NCI-H82 treated with DMSO at 0.1 percent for 48 hours (cell line): ENCODE measurements at regions not wholly inside any gene's neighbourhood (a gene's known extent, or its start where the extent isn't known, plus 50 kb on each side); places are given as distances from the start of the nearest gene placed in this dataset.
A peak's percentile ranks its signal among the peaks of the same experiment; 100 is the strongest.
"Not testable (repeated sequence)": the region's sequence is repeated elsewhere in the genome, so short reads cannot be mapped to it uniquely, and the experiment has no call there.

Experiments
- DNase-seq: peaks from one replicate; lab custom pipeline; 2025; ENCODE audit not compliant: unreplicated experiment; lab: John Stamatoyannopoulos, UW

DNA sequence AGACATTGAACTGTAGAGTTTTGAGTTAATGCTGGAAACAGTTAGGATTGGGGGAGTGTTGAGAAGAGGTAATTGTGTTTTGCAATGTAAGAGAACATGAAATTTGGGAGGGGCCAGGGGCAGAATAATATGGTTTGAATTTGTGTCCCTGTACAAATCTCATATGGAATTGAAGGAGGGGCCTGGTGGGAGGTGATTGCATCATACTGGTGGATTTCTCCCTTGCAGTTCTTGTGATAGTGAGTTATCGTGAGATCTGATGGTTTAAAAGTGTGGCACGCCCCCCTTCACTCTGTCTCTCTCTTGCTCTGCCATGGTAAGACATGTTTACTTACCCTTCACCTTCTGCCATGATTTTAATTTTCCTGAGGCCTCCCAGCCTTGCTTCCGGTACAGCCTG lies 876.0 kb upstream of the FBXO33 start:
- DNase-seq, result no peak

DNA sequence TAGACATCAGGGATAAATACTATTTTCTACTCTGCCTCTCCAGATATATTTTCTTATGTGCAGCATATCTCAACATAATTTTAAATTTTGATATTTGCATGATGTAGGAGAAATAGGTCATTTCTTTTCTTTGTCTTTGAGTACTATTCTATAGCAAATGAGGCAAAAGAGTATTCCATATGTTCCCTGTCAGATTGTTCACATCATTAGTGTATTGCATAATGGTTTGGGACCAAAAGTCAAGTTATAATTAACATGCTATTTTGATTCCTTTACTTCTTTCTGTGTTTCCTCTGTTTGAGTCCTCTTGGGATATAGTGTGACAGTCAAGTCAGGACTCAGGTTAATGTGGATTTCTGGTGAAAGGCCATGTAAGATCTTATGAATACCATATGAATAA lies 864.6 kb upstream of the FBXO33 start:
- DNase-seq, result no peak

DNA sequence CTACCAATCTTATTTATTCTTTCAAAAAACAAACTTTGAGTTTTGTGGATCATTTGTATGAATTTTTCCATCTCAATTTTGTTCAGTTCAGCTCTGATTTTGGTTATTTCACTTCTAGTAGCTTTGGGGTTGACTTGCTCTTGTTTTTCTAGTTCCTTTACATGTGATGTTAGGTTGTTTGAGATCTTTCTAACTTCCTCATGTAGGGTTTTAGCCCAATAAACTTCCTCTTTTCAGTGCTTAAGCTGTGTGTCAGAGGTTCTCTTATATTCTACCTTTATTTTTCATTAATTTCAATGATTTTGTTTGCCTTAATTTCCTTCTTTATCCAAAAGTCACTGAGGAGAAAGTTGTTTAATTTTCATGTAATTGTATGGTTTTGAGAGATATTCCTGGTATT lies 860.4 kb upstream of the FBXO33 start:
- no peak for DNase-seq

DNA sequence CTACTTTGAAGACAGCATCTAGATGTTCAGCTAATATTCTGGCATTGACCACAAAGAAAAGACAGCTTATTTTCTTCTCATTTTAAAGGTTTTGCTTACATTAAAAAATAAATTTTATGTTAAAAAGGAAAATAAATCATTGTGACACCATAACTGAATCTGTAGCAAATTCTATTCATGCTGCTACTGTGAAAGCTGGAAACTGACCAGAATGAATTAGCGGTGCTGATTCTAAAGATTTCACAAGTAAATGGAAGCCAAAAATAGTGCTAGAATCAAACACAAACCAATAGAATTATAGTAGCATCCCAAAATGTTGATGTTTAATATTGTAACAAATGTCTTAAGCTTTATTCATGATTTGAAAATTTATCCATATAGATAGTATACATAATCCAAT lies 850.0 kb upstream of the FBXO33 start:
- DNase-seq, result no peak

DNA sequence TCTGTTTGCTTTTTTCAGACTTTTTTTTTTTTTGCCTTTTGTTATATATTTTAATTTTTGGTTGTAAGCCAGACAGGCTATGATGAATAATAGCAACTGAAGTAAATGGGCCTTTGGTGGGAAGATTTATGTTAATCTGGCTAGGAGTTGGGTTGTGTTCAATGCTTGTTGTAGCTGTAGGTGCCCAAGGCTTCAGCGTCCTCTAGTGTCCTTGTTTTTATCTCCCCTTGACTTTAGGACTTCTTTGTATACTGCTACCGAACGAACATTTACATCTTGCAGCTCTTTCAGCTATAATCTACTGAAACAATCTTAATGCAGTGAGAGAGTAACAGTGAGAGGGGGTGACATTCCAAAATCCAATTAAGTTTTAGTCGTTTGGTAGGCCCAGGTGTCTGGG lies 848.4 kb upstream of the FBXO33 start:
- peak; percentile 10 for DNase-seq

DNA sequence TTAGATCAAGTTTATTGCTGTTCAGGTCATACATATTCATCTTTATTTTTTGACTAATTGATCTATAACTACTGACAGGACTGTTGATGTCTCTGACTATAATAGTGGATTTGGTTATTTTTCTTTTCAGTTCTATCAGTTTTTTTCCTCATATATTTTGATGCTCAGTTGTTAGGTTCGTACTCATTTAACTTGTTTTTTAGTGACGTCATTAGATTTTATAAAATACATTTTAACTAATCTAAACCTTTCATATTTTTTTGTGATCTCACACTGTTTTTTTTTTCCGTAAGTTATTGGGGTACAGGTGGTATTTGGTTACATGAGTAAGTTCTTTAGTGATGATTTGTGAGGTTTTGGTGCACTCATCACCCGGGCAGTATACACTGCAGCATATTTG lies 841.2 kb upstream of the FBXO33 start:
- no peak for DNase-seq

DNA sequence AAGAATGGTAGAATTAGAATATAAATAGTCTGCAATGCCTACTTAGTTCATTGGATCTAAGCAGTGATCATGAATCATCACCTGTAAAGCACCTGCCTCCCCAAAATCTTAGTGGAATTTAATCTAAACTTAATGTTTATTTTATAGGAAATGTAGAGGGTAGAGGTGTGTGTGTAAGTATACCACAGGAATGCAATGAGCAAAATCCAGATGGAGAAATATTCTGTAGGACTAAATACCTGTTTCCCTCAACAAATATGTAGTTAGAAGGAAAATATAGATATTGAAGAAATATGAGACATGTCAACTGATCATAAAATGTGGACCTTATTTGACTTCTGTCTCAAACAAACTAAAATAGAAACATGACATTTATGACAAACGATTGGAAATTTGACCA lies 839.2 kb upstream of the FBXO33 start:
- DNase-seq, result no peak

DNA sequence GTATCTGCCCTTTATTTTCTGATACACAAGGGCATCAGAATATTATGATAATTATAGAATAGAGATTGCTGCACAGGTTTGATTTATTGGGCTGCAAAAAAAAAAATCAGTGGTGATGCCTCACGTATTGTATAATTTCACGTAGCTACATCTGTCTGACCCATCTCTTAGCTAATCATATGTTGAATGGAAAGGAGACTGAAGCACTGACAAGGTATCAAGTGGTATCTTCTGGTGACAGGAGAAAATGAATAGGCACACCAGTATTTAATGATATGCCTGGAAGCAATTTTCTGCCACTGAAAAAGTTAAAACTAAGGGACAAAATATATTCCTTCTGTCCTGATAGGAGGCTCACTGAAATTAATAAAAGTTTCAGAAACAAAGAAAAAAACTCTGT lies 837.2 kb upstream of the FBXO33 start:
- no peak for DNase-seq

DNA sequence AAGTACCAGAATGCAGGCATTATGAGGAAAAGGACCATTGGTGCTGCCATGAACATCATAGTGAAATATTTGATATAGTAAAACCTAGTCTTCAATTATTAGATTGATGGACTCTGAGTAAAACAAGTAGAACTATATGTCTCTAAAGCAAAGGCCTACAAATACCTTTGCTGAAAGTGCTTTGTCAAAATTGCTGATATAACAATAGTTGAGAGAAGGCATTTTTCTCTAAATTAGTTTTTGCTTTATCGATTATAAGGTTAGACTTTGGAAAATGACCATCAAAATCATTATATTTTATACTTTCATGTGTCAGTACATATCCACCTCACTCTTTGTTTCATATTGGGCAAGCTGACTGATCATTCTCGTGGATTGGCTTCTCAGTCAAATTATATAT lies 836.0 kb upstream of the FBXO33 start:
- no peak for DNase-seq

DNA sequence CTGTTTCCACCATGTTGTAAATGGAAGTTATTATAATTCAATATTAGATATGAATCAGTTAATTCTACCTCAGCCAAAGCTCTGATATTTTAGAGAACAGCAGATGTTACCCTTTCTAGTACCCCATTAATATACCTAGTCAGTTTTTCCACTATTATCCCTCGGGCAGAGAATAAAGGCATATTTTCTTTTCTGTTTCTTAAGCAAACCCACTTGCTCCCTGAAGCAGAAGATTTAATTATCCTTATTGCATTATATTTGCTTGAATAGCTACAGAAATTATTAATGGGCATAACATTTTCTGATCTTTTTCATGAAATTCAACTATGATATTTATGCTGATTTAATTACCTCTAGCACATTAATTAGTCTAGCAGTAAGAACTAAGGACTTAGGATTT lies 832.9 kb upstream of the FBXO33 start:
- no peak for DNase-seq

DNA sequence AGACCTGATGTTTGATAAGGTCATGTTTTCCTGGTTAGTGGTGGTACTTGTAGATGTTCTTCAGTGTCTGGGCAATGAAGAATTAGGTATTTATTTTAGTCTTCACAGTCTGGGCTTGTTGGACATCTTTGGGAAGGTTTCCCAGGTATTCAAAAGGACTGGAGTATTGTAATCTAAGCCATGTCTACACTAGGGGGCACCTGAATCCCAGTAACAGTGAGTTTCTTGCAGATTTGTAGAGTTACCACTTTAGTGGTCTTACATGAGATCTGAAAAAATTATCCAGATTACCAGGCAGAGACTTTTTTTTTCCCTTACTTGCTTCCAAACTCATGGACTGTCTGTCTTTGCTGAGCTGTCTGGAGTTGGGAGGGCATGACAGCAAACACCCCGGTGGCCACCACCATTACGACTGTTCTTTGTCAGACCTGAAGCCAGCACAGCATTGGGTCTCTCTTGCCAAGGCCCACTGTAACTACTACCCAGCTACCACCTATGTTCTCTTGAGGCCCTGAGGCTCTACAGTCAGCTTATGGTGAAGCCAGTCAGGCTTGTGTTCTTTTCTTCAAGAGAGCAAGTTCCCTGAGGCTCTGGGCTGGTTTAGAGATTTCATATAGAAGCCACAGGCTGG lies 820.7 kb upstream of the FBXO33 start:
- DNase-seq, result no peak

DNA sequence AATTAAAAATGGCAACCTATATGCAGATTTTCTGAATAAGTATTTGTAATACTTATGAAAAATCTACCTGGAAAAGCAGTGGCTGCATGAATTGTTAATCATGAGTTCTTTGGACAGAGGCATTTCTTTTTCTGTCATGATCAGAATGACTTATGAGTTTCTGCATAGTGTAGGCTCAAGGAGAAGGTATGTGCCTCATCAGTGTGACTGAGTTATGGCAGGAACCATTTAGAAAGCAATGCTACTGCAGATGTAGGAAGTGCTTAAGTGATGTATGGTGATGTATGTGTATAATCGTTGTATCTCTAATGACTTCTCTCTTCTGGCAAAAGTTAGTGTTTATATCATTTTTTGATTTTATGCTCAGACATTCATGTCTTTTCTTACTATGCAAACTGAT lies 816.4 kb upstream of the FBXO33 start:
- no peak for DNase-seq

DNA sequence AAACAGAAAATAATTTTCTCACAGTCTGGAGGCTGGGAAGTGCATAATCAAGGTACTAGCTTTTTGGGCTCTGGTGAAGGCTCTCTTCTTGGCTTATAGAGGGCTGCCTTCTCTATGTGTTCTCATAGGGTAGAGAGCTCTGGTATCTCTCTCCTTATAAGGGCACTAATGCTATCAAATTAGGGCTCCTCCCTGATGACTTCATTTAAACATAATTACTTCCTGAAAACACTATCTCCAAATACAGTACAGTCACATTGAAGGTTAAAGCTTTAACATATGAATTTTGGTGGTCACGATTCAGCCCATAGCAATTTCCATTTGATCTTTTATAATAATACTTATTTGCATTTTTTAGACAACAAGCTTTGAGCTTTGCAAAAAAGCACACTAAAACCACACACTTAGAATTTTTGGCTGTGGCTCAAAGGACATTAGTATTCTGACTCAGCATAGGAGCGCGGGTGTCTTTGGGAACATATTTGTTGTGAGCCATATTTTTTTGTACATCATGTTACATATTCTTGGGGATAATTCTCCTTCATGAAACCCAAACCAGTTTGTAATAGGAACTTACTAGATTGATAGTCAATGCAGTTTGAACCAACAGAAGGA lies 808.1 kb upstream of the FBXO33 start:
- DNase-seq, result no peak

DNA sequence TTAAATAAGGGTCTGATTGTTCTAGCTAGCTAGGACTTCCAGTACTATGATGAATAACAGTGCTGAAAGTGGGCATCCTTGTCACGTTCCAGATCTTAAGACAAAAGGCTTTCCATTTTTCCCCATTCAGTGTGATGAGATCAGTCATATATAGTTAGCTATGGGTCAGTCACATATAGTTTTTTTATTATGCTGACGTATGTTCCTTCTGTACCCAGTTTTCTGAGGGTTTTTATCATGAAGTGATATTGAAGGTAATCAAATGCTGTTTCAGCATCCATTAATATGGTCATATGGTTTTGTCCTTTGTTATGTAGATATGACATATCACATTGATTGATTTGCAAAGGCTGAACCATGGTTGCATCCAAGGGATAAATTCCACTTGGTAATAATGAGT lies 800.1 kb upstream of the FBXO33 start:
- DNase-seq, result no peak

DNA sequence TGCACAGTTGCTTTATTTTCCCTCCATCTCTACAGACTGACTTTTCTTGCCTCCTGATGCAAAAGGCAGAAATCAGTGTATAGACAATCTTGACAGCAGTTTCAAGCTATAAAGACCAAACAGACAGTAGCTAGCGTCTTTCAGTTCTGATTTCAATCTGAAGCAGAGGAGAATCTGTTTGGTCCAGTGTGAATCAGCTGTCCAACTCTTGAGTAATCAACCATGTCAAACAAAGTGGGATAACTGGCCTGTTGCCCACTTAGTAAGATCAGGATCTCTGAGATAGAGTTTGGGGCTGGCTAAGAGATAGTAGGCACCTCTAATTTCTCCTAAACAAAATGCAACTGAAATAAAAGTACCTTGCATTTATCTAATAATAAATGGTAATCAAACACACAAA lies 797.4 kb upstream of the FBXO33 start:
- no peak for DNase-seq

DNA sequence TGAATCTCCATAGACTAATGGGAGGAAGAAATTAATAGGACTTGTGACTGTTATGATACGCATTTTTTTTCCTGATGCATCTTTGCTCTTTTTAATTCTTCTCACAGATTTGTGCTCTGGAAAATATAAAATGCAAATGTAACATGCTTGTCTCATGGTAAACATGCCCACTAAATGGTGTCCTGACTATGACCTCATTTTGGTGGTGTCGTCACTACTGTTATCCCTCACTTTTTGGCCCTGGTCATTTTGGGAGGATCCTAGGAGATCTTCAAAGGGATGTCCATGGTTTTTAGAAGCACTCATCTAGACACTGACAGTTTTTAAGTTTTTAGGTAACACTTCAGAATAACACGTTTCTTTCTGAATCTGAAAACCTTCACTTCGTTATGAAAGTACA lies 790.8 kb upstream of the FBXO33 start:
- no peak for DNase-seq

DNA sequence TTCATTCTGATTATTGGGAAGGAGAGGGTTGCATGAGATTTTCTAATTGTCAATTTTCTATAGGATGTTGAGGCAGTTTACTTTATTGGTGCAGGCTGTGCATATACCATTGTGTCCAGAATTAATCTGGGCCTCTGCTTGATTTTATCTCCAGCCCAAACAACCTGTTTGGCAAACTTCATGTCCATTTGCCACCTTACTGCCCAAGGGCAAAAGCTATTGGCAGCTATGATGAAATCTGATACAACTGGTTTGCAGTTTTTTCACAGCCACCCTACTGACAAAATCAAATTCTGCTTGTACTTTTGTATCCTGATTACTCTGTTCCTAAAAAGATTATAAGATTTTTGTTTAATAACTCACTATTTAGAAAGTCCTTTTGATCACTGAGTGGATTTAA lies 789.2 kb upstream of the FBXO33 start:
- no peak for DNase-seq

DNA sequence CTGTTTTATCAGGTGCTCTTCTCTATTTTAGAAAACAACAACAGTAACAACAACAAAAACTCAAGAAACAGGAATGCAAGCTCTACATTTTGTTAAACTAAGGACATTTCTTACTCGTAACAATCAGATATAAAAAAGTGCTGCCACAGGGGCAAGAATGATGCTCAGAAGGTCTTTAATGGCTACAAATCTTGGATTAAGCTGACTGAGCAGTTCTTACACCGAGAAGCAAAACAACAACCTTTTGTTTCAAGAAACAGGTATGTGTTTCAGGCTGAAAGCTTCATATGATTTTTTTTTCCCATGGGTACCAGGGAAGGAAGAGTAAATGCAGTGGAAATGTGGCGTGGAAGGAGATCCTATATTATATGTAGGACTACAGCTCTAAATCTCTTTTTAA lies 786.8 kb upstream of the FBXO33 start:
- no peak for DNase-seq

DNA sequence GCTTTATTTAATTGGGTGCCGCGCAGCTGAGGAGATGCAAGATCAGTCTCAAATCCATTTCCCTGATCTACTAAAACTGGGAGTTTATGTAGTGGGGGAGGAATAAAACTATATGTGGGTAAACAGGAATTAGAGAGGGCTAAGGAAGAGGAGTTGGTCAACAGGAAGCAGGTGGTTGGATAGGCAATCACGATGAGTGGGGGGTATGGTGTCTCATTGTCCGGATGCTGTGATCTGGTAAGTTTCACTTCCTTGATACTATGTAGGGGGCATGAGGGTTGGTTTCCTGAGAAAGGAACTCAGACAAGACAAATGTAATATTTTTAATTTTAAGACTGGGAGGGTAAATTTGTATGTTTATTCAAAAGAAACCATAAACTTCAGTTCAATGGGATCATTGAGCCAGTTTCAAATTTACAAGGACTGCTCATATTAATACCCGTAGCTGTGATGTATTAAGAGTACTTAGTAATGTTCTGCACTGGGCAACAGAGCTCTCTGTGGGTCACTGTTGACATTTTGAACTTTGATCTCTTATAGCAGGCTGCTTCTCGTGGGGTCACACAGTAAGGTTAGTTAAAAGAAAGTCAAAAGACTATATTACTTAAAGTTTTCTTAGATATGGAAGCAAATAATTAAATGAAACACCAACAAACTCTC lies 786.2 kb upstream of the FBXO33 start:
- DNase-seq, result no peak

DNA sequence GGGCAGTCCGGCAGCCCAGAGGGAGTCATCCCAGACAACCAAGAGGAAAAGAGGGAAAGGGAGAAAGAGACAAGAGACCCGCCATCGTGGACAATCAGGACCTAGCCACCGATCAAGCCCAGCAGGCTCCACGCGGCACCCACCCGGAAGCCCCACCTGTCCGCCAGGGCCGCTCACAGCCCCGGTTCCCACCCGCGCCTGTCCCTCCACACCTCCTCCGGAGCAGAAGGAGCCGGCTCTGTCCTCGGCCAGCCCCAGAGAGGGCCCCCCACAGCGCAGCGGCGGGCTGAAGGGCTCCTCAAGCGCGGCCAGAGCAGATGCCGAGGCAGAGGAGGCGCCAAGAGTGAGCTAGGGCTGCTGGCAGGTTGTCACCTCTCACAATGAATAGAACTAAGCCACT lies 784.7 kb upstream of the FBXO33 start:
- no peak for DNase-seq

DNA sequence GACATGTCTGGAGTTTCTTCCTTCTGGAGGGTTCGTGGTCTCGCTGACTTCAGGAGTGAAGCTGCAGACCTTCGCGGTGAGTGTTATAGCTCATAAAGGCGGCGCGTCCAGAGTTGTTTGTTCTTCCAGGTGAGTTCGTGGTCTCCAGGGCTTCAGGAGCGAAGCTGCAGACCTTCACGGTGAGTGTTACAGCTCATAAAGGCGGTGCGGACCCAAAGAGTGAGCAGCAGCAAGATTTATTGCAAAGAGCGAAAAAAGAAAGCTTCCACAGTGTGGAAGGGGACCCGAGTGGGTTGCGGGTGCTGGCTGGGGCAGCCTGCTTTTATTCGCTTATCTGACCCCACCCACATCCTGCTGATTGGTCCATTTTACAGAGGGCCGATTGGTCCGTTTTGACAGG lies 784.2 kb upstream of the FBXO33 start:
- DNase-seq, result not testable (repeated sequence)

DNA sequence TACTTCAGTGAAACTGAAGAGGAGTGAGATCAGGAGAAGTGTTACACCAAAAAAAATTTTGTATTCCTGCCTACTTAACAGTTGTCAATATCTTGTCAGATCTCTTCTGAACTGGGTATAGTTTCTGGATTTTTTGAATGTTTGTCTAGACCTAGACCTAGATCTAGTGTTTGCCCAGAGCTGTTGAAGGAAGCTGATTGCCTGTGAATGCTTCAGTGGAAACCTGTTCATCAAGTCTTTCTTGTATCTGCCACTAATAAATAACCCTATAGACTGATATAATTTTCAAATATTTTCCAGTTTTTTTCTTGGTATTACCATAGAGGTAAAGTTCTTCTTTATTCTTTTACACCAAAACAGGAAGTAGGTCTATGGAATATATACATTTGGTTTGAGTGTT lies 781.5 kb upstream of the FBXO33 start:
- no peak for DNase-seq
